Fibroblast of villous mesenchyme (primary cell): ENCODE measurements at regions not wholly inside any gene's neighbourhood (a gene's known extent, or its start where the extent isn't known, plus 50 kb on each side); places are given as distances from the start of the nearest gene placed in this dataset.
"Not testable (repeated sequence)": the region's sequence is repeated elsewhere in the genome, so short reads cannot be mapped to it uniquely, and the experiment has no call there.

Source experiments
- DNase-seq: peaks from one replicate; pipeline ENCODE4 v3.0.0-alpha.2; 2010; ENCODE audit warnings: low read depth
- H3K4me3 ChIP-seq: 2 replicates; pipeline ENCODE4 v1.5.1; 2011; ENCODE audit warnings: low read depth, mild to moderate bottlenecking, low read length
- CTCF ChIP-seq: IDR thresholded peaks from 2 replicates; pipeline ENCODE4 v1.5.1; 2012; ENCODE audit warnings: low read depth, mild to moderate bottlenecking, low read length; ENCODE audit not compliant: insufficient read depth

- DNase-seq: not testable (repeated sequence)
Observed at GRCh38 chr7:67338545-67338944, 341.9 kb downstream of the TYW1 start.

GRCh38 chr7:67341153-67341768 is 344.6 kb downstream of the TYW1 start:
- no peak for TF ChIP-seq CTCF
- DNase-seq: no peak
- no peak overlapping the region for H3K4me3 ChIP-seq

More at GRCh38 chr7:67338545-67338944, 341.9 kb downstream of the TYW1 start:
- not testable (repeated sequence) for H3K4me3 ChIP-seq

- H3K4me3 ChIP-seq: no peak overlapping the region
- no peak for TF ChIP-seq CTCF
- no peak for DNase-seq
Observed at GRCh38 chr7:67343114-67343513, 346.5 kb downstream of the TYW1 start.

GRCh38 chr7:67343572-67343971 is 346.9 kb downstream of the TYW1 start:
- TF ChIP-seq CTCF: no peak
- no peak overlapping the region for H3K4me3 ChIP-seq
- no peak for DNase-seq

GRCh38 chr7:67344481-67345193 is 348.0 kb downstream of the TYW1 start:
- no peak for TF ChIP-seq CTCF
- no peak for DNase-seq
- no peak overlapping the region for H3K4me3 ChIP-seq

GRCh38 chr7:67346126-67346525 is 349.5 kb downstream of the TYW1 start:
- TF ChIP-seq CTCF: no peak
- H3K4me3 ChIP-seq: no peak overlapping the region
- DNase-seq: no peak

GRCh38 chr7:67346876-67347275 is 350.2 kb downstream of the TYW1 start:
- DNase-seq: no peak
- H3K4me3 ChIP-seq: no peak overlapping the region
- no peak for TF ChIP-seq CTCF
